ENCODE measurements at regions not wholly inside any gene's neighbourhood (a gene's known extent, or its start where the extent isn't known, plus 50 kb on each side); places are given as distances from the start of the nearest gene placed in this dataset.

DNA sequence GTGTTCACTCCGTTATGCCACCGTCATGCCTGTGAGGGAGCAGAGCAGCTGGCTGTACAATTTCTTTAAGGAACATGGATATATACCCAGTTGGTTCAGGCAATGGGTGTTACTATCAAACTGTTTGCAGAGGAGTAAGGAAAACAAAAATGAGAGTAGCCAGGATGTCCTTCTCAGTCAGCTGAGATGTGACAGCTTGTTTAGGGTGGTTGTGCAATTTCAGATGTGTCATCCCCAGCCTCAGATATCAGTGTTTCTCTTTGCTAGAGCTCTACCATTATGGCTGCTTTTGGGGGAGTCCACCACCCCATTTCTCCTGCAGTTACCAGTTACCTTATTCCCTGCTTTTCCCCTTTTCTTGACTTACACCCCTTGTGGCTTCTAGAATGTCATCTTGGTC lies 135.2 kb upstream of the SLC24A2 start:
- DNase-seq, result no peak

GRCh38 chr9:19922476-19923118 lies 133.8 kb upstream of the SLC24A2 start:
- intact Hi-C loops (cut with micrococcal nuclease; ENCODE audit: unreplicated experiment), result loop anchor here (5.0 kb wide), 2 partner anchors 430 to 450 kb away; no protein-coding TSS in a partner anchor
- DNase-seq, result peak; percentile 7
- CTCF ChIA-PET, result no interaction called here
- Mint-ChIP-seq H3K4me3 (ENCODE audit: low read depth, unreplicated experiment) (no peak overlapping the region), H3K4me1 (ENCODE audit: low read depth, unreplicated experiment) (no peaks in the 10 kb centered on the region), H3K9me3 (ENCODE audit: low read depth, unreplicated experiment) (no peaks in the 10 kb centered on the region), H3K36me3 (ENCODE audit: insufficient read depth, unreplicated experiment) (peaks cover 5% of the 10 kb centered on the region), H3K27ac (ENCODE audit: unreplicated experiment) (no peak overlapping the region), H3K27me3 (ENCODE audit: unreplicated experiment) (peaks cover 51% of the 10 kb centered on the region)
- peak; percentile 21 for TF ChIP-seq CTCF (IDR thresholded peaks at IDR 0.05; ENCODE audit: unreplicated experiment)
- BruUV-seq (replicated peaks), result no TSS peak

More for the DNA sequence above, 135.2 kb upstream of the SLC24A2 start:
- CTCF ChIA-PET, result no interaction called here
- Mint-ChIP-seq H3K36me3 (ENCODE audit: insufficient read depth, unreplicated experiment) (peaks cover 5% of the 10 kb centered on the region), H3K4me3 (ENCODE audit: low read depth, unreplicated experiment) (no peak overlapping the region), H3K9me3 (ENCODE audit: low read depth, unreplicated experiment) (no peaks in the 10 kb centered on the region), H3K4me1 (ENCODE audit: low read depth, unreplicated experiment) (no peaks in the 10 kb centered on the region), H3K27ac (ENCODE audit: unreplicated experiment) (no peak overlapping the region), H3K27me3 (ENCODE audit: unreplicated experiment) (peaks cover 45% of the 10 kb centered on the region)
- TF ChIP-seq CTCF (IDR thresholded peaks at IDR 0.05; ENCODE audit: unreplicated experiment), result no peak
- BruUV-seq (replicated peaks), result no TSS peak
- intact Hi-C loops (cut with micrococcal nuclease; ENCODE audit: unreplicated experiment), result loop anchor here (5.0 kb wide), 2 partner anchors 432 to 452 kb away; no protein-coding TSS in a partner anchor

- CTCF ChIA-PET, result no interaction called here
- Mint-ChIP-seq H3K27ac (ENCODE audit: unreplicated experiment) (no peak overlapping the region), H3K4me3 (ENCODE audit: low read depth, unreplicated experiment) (no peak overlapping the region), H3K36me3 (ENCODE audit: insufficient read depth, unreplicated experiment) (no peaks in the 10 kb centered on the region), H3K27me3 (ENCODE audit: unreplicated experiment) (peaks cover 51% of the 10 kb centered on the region), H3K9me3 (ENCODE audit: low read depth, unreplicated experiment) (no peaks in the 10 kb centered on the region), H3K4me1 (ENCODE audit: low read depth, unreplicated experiment) (no peaks in the 10 kb centered on the region)
- no TSS peak for BruUV-seq (replicated peaks)
- intact Hi-C loops (cut with micrococcal nuclease; ENCODE audit: unreplicated experiment), result loop anchor here (5.0 kb wide), 2 partner anchors 428 to 448 kb away; no protein-coding TSS in a partner anchor
- no peak for TF ChIP-seq CTCF (IDR thresholded peaks at IDR 0.05; ENCODE audit: unreplicated experiment)
- no peak for DNase-seq
Observed at GRCh38 chr9:19920401-19920800, 131.6 kb upstream of the SLC24A2 start.

DNA sequence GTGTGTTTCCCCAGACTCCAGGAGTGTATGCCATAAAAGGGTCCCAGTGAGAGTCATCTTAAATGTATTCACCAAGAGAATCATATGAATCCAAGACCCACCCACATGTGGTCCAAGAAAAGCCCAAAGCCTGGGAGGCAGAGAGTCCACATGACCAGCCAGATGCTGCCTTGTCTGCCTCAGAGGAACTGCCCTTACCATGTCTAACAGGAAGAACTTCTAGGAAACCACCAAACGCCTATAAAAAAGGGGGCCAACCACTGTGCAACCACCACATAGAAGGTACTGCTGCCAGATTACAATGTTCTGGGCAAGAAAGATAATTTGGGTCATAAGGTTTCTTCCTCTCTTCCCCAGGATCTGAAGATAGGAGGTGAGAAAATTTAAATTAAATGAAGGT lies 129.8 kb upstream of the SLC24A2 start:
- no peak for DNase-seq
- BruUV-seq (replicated peaks), result no TSS peak
- H3K4me3 Mint-ChIP-seq (ENCODE audit: low read depth, unreplicated experiment), result no peak overlapping the region
- intact Hi-C loops (cut with micrococcal nuclease; ENCODE audit: unreplicated experiment), result no loop called here
- no peak overlapping the region for H3K27ac Mint-ChIP-seq (ENCODE audit: unreplicated experiment)
- H3K27me3 Mint-ChIP-seq (ENCODE audit: unreplicated experiment), result peaks cover 34% of the 10 kb centered on the region
- no peaks in the 10 kb centered on the region for H3K36me3 Mint-ChIP-seq (ENCODE audit: insufficient read depth, unreplicated experiment)
- H3K9me3 Mint-ChIP-seq (ENCODE audit: low read depth, unreplicated experiment), result no peaks in the 10 kb centered on the region
- CTCF ChIA-PET, result no interaction called here
- no peak for TF ChIP-seq CTCF (IDR thresholded peaks at IDR 0.05; ENCODE audit: unreplicated experiment)
- no peaks in the 10 kb centered on the region for H3K4me1 Mint-ChIP-seq (ENCODE audit: low read depth, unreplicated experiment)
